IMR-90 (cell line): ENCODE measurements at regions not wholly inside any gene's neighbourhood (a gene's known extent, or its start where the extent isn't known, plus 50 kb on each side); places are given as distances from the start of the nearest gene placed in this dataset.

Experiments
- ATAC-seq: fragments of 200-7000 bp; cut with Tn5 transposase; 2 replicates; pipeline ENCODE4 v1.9.1; 2020; ENCODE audit warnings: low read depth, mild to moderate bottlenecking, moderate library complexity
- BruUV-seq: library from RNA; stranded (reverse); fragments of 400-500 nt; replicated peaks from 2 replicates; lab custom pipeline; 2021; lab: Mats Ljungman, UMichigan
- CTCF ChIA-PET: fragments of 300-600 bp; formaldehyde crosslinking; extraction: SDS; loops from one replicate; lab custom pipeline; 2021; ENCODE audit warnings: antibody characterized with exemption; lab: Yijun Ruan, JAX
- POLR2A ChIA-PET: fragments of 300-600 bp; sonication (Branson Sonifier 250); formaldehyde crosslinking; loops from one replicate; lab custom pipeline; 2022; ENCODE audit warnings: antibody characterized with exemption; ENCODE audit not compliant: unreplicated experiment; lab: Charles Lee
- DNase-seq: peaks from one replicate; pipeline ENCODE4 v3.0.0; 2013
- H2AFZ ChIP-seq: replicated peaks from 2 replicates; pipeline ENCODE3; 2013; ENCODE audit warnings: low read length, mild to moderate bottlenecking; ENCODE audit not compliant: poor library complexity
- H2AK5ac ChIP-seq: 2 replicates; pipeline ENCODE4 v1.6.1; 2013; ENCODE audit warnings: low read depth, low read length, inconsistent platforms
- H2AK9ac ChIP-seq: replicated peaks from 2 replicates; pipeline ENCODE3; 2013; ENCODE audit warnings: mild to moderate bottlenecking, low read depth, low read length, moderate library complexity; ENCODE audit not compliant: poor library complexity
- H2BK120ac ChIP-seq: 2 replicates; pipeline ENCODE4 v1.6.1; 2013; ENCODE audit warnings: low read depth, low read length, inconsistent platforms
- H2BK15ac ChIP-seq: 3 replicates; pipeline ENCODE4 v1.6.1; 2013; ENCODE audit warnings: low read depth, low read length, inconsistent platforms
- H2BK20ac ChIP-seq: 2 replicates; pipeline ENCODE4 v1.6.1; 2013; ENCODE audit warnings: low read depth, mild to moderate bottlenecking, inconsistent platforms, low read length, moderate library complexity
- H2BK5ac ChIP-seq: 2 replicates; pipeline ENCODE4 v1.6.1; 2013; ENCODE audit warnings: mild to moderate bottlenecking, low read depth, low read length, inconsistent platforms; ENCODE audit not compliant: poor library complexity, severe bottlenecking
- H3K14ac ChIP-seq: replicated peaks from 2 replicates; pipeline ENCODE4 v1.6.1; 2013; ENCODE audit warnings: low read depth, low read length, inconsistent platforms
- H3K18ac ChIP-seq: 2 replicates; pipeline ENCODE4 v1.6.1; 2013; ENCODE audit warnings: low read depth, low read length, control low read depth
- H3K23ac ChIP-seq: 2 replicates; pipeline ENCODE4 v1.6.1; 2013; ENCODE audit warnings: low read depth, low read length, inconsistent platforms
- H3K27ac ChIP-seq: 2 replicates; pipeline ENCODE4 v1.5.1; 2013; ENCODE audit warnings: mild to moderate bottlenecking, control low read depth, low read length; ENCODE audit not compliant: insufficient read depth
- H3K27me3 ChIP-seq: 2 replicates; pipeline ENCODE4 v1.6.1; 2013; ENCODE audit warnings: low read length; ENCODE audit not compliant: control insufficient read depth, insufficient read depth
- H3K36me3 ChIP-seq: 2 replicates; pipeline ENCODE4 v1.6.1; 2013; ENCODE audit warnings: low read length, mixed read lengths; ENCODE audit not compliant: control insufficient read depth, insufficient read depth
- H3K4ac ChIP-seq: 2 replicates; pipeline ENCODE4 v1.6.1; 2013; ENCODE audit warnings: low read depth, low read length, inconsistent platforms
- H3K4me1 ChIP-seq: 2 replicates; pipeline ENCODE4 v1.6.1; 2013; ENCODE audit warnings: low read length, mixed read lengths; ENCODE audit not compliant: control insufficient read depth, insufficient read depth
- H3K4me2 ChIP-seq: 2 replicates; pipeline ENCODE4 v1.6.1; 2013; ENCODE audit warnings: low read depth, mild to moderate bottlenecking, control low read depth, low read length, moderate library complexity
- H3K4me3 ChIP-seq: 2 replicates; pipeline ENCODE4 v1.5.1; 2013; ENCODE audit warnings: low read depth, mild to moderate bottlenecking, control low read depth, low read length, moderate library complexity; ENCODE audit not compliant: insufficient read depth
- H3K56ac ChIP-seq: 2 replicates; pipeline ENCODE4 v1.6.1; 2013; ENCODE audit warnings: low read length, inconsistent platforms; ENCODE audit not compliant: insufficient read depth; ENCODE audit errors: extremely low read depth
- H3K79me1 ChIP-seq, 2 experiments: 2 replicates each; pipeline ENCODE4 v1.6.1; 2013; ENCODE audit warnings: low read length in 2 of 2, inconsistent platforms in 1 of 2, low read depth in 1 of 2
- H3K9ac ChIP-seq: 2 replicates; pipeline ENCODE4 v1.6.1; 2013; ENCODE audit warnings: low read depth, low read length, control low read depth
- H3K9me1 ChIP-seq: 2 replicates; pipeline ENCODE4 v1.6.1; 2013; ENCODE audit warnings: low read length, inconsistent platforms; ENCODE audit not compliant: insufficient read depth
- H3K9me3 ChIP-seq: 2 replicates; pipeline ENCODE4 v1.6.1; 2013; ENCODE audit warnings: low read length; ENCODE audit not compliant: control insufficient read depth, insufficient read depth
- H4K20me1 ChIP-seq: 2 replicates; pipeline ENCODE4 v1.6.1; 2013; ENCODE audit warnings: low read length, inconsistent platforms; ENCODE audit not compliant: insufficient read depth
- H4K5ac ChIP-seq: 2 replicates; pipeline ENCODE4 v1.6.1; 2013; ENCODE audit warnings: mild to moderate bottlenecking, low read depth, low read length, control low read depth
- H4K8ac ChIP-seq, 2 experiments: 2 replicates each; pipeline ENCODE4 v1.6.1; 2013; ENCODE audit warnings: low read depth in 2 of 2, low read length in 2 of 2, control low read depth in 1 of 2, inconsistent platforms in 1 of 2
- H4K91ac ChIP-seq: 2 replicates; pipeline ENCODE4 v1.6.1; 2013; ENCODE audit warnings: low read depth, low read length, inconsistent platforms; ENCODE audit not compliant: insufficient read depth
- BHLHE40 ChIP-seq: fragments of 150-350 bp; IDR thresholded peaks from 2 replicates; pipeline ENCODE4 v1.6.1; 2016; ENCODE audit warnings: mild to moderate bottlenecking, low read depth, low read length
- CEBPB ChIP-seq: IDR thresholded peaks from 2 replicates; pipeline ENCODE4 v1.6.1; 2012; ENCODE audit warnings: low read depth, low read length, improper control_type of control experiment
- CHD1 ChIP-seq: IDR thresholded peaks from 2 replicates; pipeline ENCODE4 v1.6.1; 2012; ENCODE audit warnings: low read depth, low read length, improper control_type of control experiment
- ELK1 ChIP-seq: fragments of 150-350 bp; IDR thresholded peaks from 2 replicates; pipeline ENCODE4 v1.6.1; 2016; ENCODE audit warnings: low read depth, mild to moderate bottlenecking, low read length, moderate library complexity, borderline replicate concordance
- MAFK ChIP-seq: IDR thresholded peaks from 2 replicates; pipeline ENCODE4 v1.6.1; 2012; ENCODE audit warnings: low read depth, low read length, improper control_type of control experiment
- MAZ ChIP-seq: IDR thresholded peaks from 2 replicates; pipeline ENCODE4 v1.6.1; 2012; ENCODE audit warnings: low read depth, mild to moderate bottlenecking, low read length, improper control_type of control experiment, moderate library complexity, borderline replicate concordance
- NFE2L2 ChIP-seq: fragments of 150-350 bp; IDR thresholded peaks from 2 replicates; pipeline ENCODE4 v1.6.1; 2016; ENCODE audit warnings: low read depth, mild to moderate bottlenecking, low read length
- RAD21 ChIP-seq: IDR thresholded peaks from 2 replicates; pipeline ENCODE4 v1.6.1; 2012; ENCODE audit warnings: low read length, improper control_type of control experiment
- RFX5 ChIP-seq: IDR thresholded peaks from 2 replicates; pipeline ENCODE4 v1.8.0; 2012; ENCODE audit warnings: low read depth, mild to moderate bottlenecking, low read length, moderate library complexity
- SMC3 ChIP-seq: fragments of 150-350 bp; IDR thresholded peaks from 2 replicates; pipeline ENCODE4 v1.6.1; 2016; ENCODE audit warnings: low read depth, mild to moderate bottlenecking, antibody characterized with exemption, low read length, moderate library complexity
- USF2 ChIP-seq: fragments of 150-350 bp; IDR thresholded peaks from 2 replicates; pipeline ENCODE4 v1.6.1; 2017; ENCODE audit warnings: mild to moderate bottlenecking, antibody characterized with exemption, low read length, low read depth
- dilution Hi-C: fragments of 300-500 bp; cut with HindIII; formaldehyde crosslinking; loops from one replicate; pipeline ENCODE4 v1.14.3; 2018; ENCODE audit warnings: low sequenced_read_pairs; ENCODE audit not compliant: unreplicated experiment
- in situ Hi-C: fragments of 300-500 bp; cut with MboI; formaldehyde crosslinking; loops from 3 replicates; pipeline ENCODE4 v1.14.3; 2019; ENCODE audit warnings: low sequenced_read_pairs, inconsistent platforms, mixed read lengths
- intact Hi-C: fragments of 100-400 bp; cut with micrococcal nuclease; formaldehyde crosslinking; loops from 2 replicates; pipeline ENCODE4 v1.10.0; 2022
- TF ChIP-seq, protein P1 (sequence below): conservative IDR thresholded peaks from 2 replicates; pipeline ENCODE4 v1.5.1; 2012; ENCODE audit warnings: mild to moderate bottlenecking, low read depth, low read length, improper control_type of control experiment

DNA sequence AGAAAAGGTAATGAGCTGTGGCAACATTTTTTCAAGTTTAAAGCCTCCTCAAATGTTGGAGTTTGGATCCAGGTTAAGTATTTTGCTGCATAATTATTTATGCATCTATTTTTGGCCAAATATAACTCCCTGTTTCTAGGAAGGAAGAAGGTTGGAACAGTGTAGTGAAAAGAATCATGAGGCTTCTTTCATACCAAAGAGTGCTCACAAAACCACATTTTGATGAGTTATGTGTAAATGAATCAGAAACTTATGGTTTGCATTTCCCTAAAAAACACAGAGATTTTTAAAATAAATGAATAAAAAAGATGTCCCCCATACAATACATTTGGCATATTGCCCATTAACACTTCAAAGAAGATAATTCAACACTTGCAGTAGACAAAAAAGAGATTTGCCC lies 246.9 kb upstream of the PRDM1 start:
- H3K4me1 ChIP-seq = no peaks in the 10 kb centered on the region; the same call in 1 of the 2 replicates
- ATAC-seq (no peak), DNase-seq (peak; percentile 19)
- no peaks in the 10 kb centered on the region for H3K79me1 ChIP-seq
- BruUV-seq = no TSS peak
- no peaks in the 10 kb centered on the region for H4K20me1 ChIP-seq
- TF ChIP-seq CHD1 (no peak), SMC3 (no peak), BHLHE40 (no peak), ELK1 (no peak), USF2 (no peak), NFE2L2 (no peak), CEBPB (no peak), MAZ (no peak), MAFK (no peak), RFX5 (no peak), RAD21 (no peak)
- TF ChIP-seq, protein P1, sequence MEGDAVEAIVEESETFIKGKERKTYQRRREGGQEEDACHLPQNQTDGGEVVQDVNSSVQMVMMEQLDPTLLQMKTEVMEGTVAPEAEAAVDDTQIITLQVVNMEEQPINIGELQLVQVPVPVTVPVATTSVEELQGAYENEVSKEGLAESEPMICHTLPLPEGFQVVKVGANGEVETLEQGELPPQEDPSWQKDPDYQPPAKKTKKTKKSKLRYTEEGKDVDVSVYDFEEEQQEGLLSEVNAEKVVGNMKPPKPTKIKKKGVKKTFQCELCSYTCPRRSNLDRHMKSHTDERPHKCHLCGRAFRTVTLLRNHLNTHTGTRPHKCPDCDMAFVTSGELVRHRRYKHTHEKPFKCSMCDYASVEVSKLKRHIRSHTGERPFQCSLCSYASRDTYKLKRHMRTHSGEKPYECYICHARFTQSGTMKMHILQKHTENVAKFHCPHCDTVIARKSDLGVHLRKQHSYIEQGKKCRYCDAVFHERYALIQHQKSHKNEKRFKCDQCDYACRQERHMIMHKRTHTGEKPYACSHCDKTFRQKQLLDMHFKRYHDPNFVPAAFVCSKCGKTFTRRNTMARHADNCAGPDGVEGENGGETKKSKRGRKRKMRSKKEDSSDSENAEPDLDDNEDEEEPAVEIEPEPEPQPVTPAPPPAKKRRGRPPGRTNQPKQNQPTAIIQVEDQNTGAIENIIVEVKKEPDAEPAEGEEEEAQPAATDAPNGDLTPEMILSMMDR = no peak
- H4K91ac ChIP-seq = no peak overlapping the region
- no peak overlapping the region for H3K9ac ChIP-seq
- dilution Hi-C loops (no loop called here), in situ Hi-C loops (no loop called here), intact Hi-C loops (loop anchor here (10.0 kb wide), 1 partner anchor 354 kb away; no protein-coding TSS in a partner anchor)
- no peak overlapping the region for H2AK9ac ChIP-seq
- H2BK5ac ChIP-seq = no peak overlapping the region
- H2AFZ ChIP-seq = no peak overlapping the region
- H2BK20ac ChIP-seq = no peak overlapping the region
- H4K8ac ChIP-seq = no peak overlapping the region
- ChIA-PET POLR2A (no interaction called here), CTCF (no interaction called here)
- H3K4ac ChIP-seq = no peak overlapping the region
- H3K18ac ChIP-seq = no peak overlapping the region
- H3K9me1 ChIP-seq = no peaks in the 10 kb centered on the region
- H3K14ac ChIP-seq = no peak overlapping the region
- H3K4me2 ChIP-seq = no peak overlapping the region
- no peak overlapping the region for H3K23ac ChIP-seq
- H3K9me3 ChIP-seq = no peaks in the 10 kb centered on the region
- no peak overlapping the region for H3K4me3 ChIP-seq
- no peaks in the 10 kb centered on the region for H3K36me3 ChIP-seq
- no peak overlapping the region for H3K56ac ChIP-seq
- no peak overlapping the region for H2BK15ac ChIP-seq
- no peaks in the 10 kb centered on the region for H3K27me3 ChIP-seq
- no peak overlapping the region for H2BK120ac ChIP-seq
- H4K5ac ChIP-seq = no peak overlapping the region
- H3K27ac ChIP-seq = no peak overlapping the region
- H2AK5ac ChIP-seq = no peak overlapping the region
